SU-DHL-6 (cell line): ENCODE measurements at regions not wholly inside any gene's neighbourhood (a gene's known extent, or its start where the extent isn't known, plus 50 kb on each side); places are given as distances from the start of the nearest gene placed in this dataset.

ENCODE experiments used
- H2AFZ ChIP-seq: fragments of 200-600 bp; sonication (generic); 2 replicates; pipeline ENCODE4 v1.6.1; 2014; ENCODE audit warnings: low read depth, mild to moderate bottlenecking, moderate library complexity, mixed read lengths, antibody characterized with exemption, low read length; ENCODE audit not compliant: severe bottlenecking
- H3F3A ChIP-seq: fragments of 200-600 bp; shearing (Covaris generic); 2 replicates; pipeline ENCODE4 v1.6.0; 2016; ENCODE audit warnings: antibody characterized with exemption, mild to moderate bottlenecking; ENCODE audit not compliant: insufficient read depth
- H3K27ac ChIP-seq: fragments of 200-600 bp; sonication (generic); 2 replicates; pipeline ENCODE4 v1.5.1; 2016; ENCODE audit warnings: low read depth, mild to moderate bottlenecking, low read length, moderate library complexity, mixed read lengths
- H3K27me3 ChIP-seq: fragments of 200-600 bp; sonication (generic), shearing (Covaris generic); 2 replicates; pipeline ENCODE4 v1.6.0; 2014; ENCODE audit warnings: mild to moderate bottlenecking, low read length
- H3K36me3 ChIP-seq: fragments of 200-600 bp; sonication (generic); 2 replicates; pipeline ENCODE4 v1.6.1; 2014; ENCODE audit warnings: mild to moderate bottlenecking, low read length, mixed read lengths
- H3K4me2 ChIP-seq: fragments of 300-600, 200-600 bp; shearing (Covaris generic), sonication (generic); 2 replicates; pipeline ENCODE4 v1.6.0; 2014; ENCODE audit warnings: low read length, low read depth, mild to moderate bottlenecking; ENCODE audit not compliant: poor library complexity, severe bottlenecking
- H3K4me3 ChIP-seq: fragments of 200-600 bp; sonication (generic); 2 replicates; pipeline ENCODE4 v1.5.1; 2014; ENCODE audit warnings: antibody characterized with exemption, low read length, mild to moderate bottlenecking, mixed read lengths; ENCODE audit not compliant: insufficient read depth, poor library complexity, severe bottlenecking
- H3K79me2 ChIP-seq: fragments of 200-600 bp; sonication (generic); 2 replicates; pipeline ENCODE4 v1.6.1; 2014; ENCODE audit warnings: mild to moderate bottlenecking, low read length, moderate library complexity; ENCODE audit not compliant: insufficient read depth
- H3K9ac ChIP-seq: fragments of 200-600 bp; sonication (generic); 2 replicates; pipeline ENCODE4 v1.7.0; 2014; ENCODE audit warnings: mild to moderate bottlenecking, low read length
- H3K9me2 ChIP-seq: fragments of 200-600 bp; sonication (generic); replicated peaks from 2 replicates; pipeline ENCODE4 v1.6.1; 2014; ENCODE audit warnings: low read length; ENCODE audit not compliant: insufficient read depth
- H3K9me3 ChIP-seq: fragments of 200-600 bp; sonication (generic); 2 replicates; pipeline ENCODE4 v1.6.1; 2014; ENCODE audit warnings: low read length, mixed read lengths; ENCODE audit not compliant: insufficient read depth
- H4K20me1 ChIP-seq: fragments of 200-600 bp; sonication (generic); 2 replicates; pipeline ENCODE4 v1.6.1; 2014; ENCODE audit warnings: low read depth, mild to moderate bottlenecking, antibody characterized with exemption, low read length, moderate library complexity, mixed read lengths
- EZH2phosphoT487 ChIP-seq: fragments of 200-600 bp; sonication (generic), shearing (Covaris generic); conservative IDR thresholded peaks from 2 replicates; pipeline ENCODE4 v1.6.1; 2018; ENCODE audit warnings: mild to moderate bottlenecking, antibody characterized with exemption, low read length, moderate library complexity, mixed read lengths
- TF ChIP-seq, protein P1 (sequence below): fragments of 200-600 bp; sonication (generic); IDR thresholded peaks from one replicate; pipeline ENCODE4 v1.5.1; 2017; ENCODE audit warnings: antibody characterized with exemption, mild to moderate bottlenecking, low read length, moderate library complexity; ENCODE audit not compliant: insufficient read depth, poor library complexity, severe bottlenecking

DNA sequence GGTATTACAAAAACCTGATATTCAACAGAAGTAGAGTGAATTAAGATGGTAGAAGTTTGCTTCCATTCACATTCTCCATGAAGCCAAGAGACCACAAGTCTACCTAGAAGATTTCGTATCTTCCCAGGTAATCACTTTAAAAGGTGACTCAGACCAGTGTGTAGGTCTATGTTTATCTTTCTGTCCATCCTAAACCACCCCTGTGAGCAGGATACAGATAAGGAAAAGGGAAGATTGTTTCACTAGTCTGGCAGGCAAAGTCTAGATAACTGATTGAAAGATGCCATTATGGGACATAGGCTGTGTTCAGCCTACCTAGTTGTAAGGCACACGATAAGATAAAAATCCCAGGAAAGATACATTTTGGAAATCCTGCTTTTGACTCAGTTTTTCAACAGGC lies 244.3 kb upstream of the NWD2 start:
- H4K20me1 ChIP-seq: no peaks in the 10 kb centered on the region
- H3K27ac ChIP-seq: no peak overlapping the region
- no peaks in the 10 kb centered on the region for H3K36me3 ChIP-seq
- H3K79me2 ChIP-seq: no peaks in the 10 kb centered on the region
- H3K4me2 ChIP-seq: no peak overlapping the region
- no peaks in the 10 kb centered on the region for H3K9me3 ChIP-seq
- TF ChIP-seq EZH2phosphoT487: no peak
- TF ChIP-seq, protein P1, sequence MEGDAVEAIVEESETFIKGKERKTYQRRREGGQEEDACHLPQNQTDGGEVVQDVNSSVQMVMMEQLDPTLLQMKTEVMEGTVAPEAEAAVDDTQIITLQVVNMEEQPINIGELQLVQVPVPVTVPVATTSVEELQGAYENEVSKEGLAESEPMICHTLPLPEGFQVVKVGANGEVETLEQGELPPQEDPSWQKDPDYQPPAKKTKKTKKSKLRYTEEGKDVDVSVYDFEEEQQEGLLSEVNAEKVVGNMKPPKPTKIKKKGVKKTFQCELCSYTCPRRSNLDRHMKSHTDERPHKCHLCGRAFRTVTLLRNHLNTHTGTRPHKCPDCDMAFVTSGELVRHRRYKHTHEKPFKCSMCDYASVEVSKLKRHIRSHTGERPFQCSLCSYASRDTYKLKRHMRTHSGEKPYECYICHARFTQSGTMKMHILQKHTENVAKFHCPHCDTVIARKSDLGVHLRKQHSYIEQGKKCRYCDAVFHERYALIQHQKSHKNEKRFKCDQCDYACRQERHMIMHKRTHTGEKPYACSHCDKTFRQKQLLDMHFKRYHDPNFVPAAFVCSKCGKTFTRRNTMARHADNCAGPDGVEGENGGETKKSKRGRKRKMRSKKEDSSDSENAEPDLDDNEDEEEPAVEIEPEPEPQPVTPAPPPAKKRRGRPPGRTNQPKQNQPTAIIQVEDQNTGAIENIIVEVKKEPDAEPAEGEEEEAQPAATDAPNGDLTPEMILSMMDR: no peak
- no peaks in the 10 kb centered on the region for H3K9me2 ChIP-seq
- H3F3A ChIP-seq: no peaks in the 10 kb centered on the region
- no peaks in the 10 kb centered on the region for H3K27me3 ChIP-seq
- no peak overlapping the region for H3K9ac ChIP-seq
- no peak overlapping the region for H2AFZ ChIP-seq
- no peak overlapping the region for H3K4me3 ChIP-seq

DNA sequence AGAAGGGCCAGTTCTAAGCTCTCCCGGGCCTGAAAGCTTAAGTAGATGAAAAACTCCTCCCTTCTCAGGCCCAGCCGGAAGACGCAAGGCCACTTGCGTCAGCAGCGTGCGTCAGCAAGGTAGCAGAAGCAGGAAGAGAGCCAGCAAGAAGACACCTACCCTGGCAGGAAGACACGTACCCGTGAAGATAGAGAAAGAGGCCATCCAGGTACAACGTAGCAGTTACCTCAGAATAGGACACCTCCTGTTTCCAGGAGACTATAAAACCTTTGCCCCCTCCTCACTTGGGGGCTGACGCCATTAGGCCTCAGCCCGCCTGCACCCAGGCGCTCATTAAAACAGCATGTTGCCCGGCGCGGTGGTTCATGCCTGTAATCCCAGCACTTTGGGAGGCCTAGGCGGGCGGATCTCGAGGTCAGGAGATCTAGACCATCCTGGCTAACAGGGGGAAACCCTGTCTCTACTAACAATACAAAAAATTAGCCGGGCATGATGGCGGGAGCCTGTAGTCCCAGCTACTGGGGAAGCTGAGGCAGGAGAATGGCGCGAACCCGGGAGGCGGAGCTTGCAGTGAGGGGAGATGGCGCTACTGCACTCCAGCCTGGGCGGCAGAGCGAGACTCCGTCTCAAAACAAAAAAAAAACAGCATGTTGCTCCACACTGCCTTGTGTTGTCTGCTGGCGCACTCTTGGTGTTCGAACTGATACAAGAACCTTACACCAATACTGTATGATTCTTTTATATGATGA lies 242.7 kb upstream of the NWD2 start:
- Histone ChIP-seq H3K27ac (no peak overlapping the region), H3K36me3 (no peaks in the 10 kb centered on the region), H2AFZ (no peak overlapping the region), H3K4me2 (no peak overlapping the region), H3K9me2 (no peaks in the 10 kb centered on the region), H3K79me2 (no peaks in the 10 kb centered on the region), H3K9me3 (no peaks in the 10 kb centered on the region), H3K9ac (no peak overlapping the region), H3F3A (no peaks in the 10 kb centered on the region), H3K27me3 (no peaks in the 10 kb centered on the region), H3K4me3 (no peak overlapping the region), H4K20me1 (no peaks in the 10 kb centered on the region)
- TF ChIP-seq EZH2phosphoT487: no peak
- TF ChIP-seq, protein P1: no peak

DNA sequence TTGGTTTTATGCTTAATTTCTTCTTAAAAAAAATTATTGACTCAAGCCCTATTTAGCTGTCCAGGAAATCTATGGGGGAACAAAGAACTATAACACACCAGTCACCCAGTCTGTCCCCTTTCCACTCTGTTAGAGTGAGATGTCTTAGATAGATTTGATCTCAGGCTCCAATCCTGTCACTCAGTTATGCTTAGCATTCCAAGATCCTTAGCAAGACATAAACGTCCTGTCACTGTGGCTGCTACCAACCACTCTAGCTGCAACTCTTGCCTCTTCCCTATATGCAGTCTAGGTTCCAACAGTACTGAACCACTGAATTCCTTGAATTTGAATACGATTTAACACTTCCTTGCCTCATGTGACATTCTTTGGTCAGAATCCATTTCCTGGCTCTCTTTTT lies 241.9 kb upstream of the NWD2 start:
- TF ChIP-seq, protein P1: no peak
- no peak for TF ChIP-seq EZH2phosphoT487
- no peaks in the 10 kb centered on the region for H3K9me3 ChIP-seq
- H3K9ac ChIP-seq: no peak overlapping the region
- no peaks in the 10 kb centered on the region for H3F3A ChIP-seq
- no peaks in the 10 kb centered on the region for H3K79me2 ChIP-seq
- no peak overlapping the region for H3K4me3 ChIP-seq
- H4K20me1 ChIP-seq: no peaks in the 10 kb centered on the region
- no peak overlapping the region for H2AFZ ChIP-seq
- H3K36me3 ChIP-seq: no peaks in the 10 kb centered on the region
- H3K4me2 ChIP-seq: no peak overlapping the region
- H3K27ac ChIP-seq: no peak overlapping the region
- H3K9me2 ChIP-seq: no peaks in the 10 kb centered on the region
- H3K27me3 ChIP-seq: no peaks in the 10 kb centered on the region
